CD4-positive, alpha-beta T cell treated with Interleukin-12 subunit alpha and Interleukin-12 subunit beta, for 1 hour (primary cell): ENCODE measurements at regions not wholly inside any gene's neighbourhood (a gene's known extent, or its start where the extent isn't known, plus 50 kb on each side); places are given as distances from the start of the nearest gene placed in this dataset.

Experiments used
- DNase-seq: peaks from one replicate; pipeline ENCODE4 v3.0.0-alpha.2; 2020

- DNase-seq, result no peak
Measured at GRCh38 chr11:28566339-28567089, 458.3 kb downstream of the METTL15 start.

DNA sequence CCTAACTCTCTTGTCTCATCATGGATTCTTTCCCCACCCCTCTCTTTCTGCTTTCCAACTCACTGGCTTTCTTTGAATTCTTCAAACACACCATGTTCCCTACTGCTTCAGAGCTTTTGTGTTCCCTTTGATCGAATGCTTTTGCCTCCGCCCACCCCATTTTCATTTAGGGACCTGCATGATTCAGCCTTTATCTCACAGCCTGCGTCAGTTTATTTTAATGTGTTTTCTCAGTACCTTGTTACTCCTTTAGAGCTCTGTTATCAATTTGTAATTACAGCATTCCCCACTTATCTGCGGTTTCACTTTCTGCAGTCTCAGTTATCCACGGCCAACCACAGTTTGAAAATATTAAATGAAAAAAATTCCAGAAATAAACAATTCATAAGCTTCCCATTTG is 451.3 kb downstream of the METTL15 start:
- no peak for DNase-seq

DNA sequence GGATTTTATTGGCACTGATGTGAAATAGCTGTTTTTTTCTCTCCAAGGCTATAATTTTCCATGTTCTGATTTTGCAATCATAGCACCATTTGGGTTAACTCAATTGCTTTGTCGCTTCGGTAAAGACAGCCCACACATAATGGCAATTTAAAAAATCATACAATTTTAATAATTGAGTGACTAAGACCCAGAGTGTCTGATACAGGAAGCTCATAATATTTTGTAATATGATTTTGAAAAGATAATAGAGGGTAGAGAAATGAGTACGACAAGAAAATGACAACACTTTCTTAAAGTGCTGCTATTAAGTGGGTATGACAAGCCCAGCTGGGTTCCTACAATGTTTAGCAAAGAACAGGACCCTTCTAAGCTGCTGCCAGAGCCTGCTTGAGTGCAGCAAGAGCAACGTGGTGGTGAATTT is 439.1 kb downstream of the METTL15 start:
- no peak for DNase-seq

- DNase-seq, result no peak
Measured at GRCh38 chr11:28545536-28545935, 437.3 kb downstream of the METTL15 start.

GRCh38 chr11:28542561-28542960 is 434.4 kb downstream of the METTL15 start:
- no peak for DNase-seq

DNA sequence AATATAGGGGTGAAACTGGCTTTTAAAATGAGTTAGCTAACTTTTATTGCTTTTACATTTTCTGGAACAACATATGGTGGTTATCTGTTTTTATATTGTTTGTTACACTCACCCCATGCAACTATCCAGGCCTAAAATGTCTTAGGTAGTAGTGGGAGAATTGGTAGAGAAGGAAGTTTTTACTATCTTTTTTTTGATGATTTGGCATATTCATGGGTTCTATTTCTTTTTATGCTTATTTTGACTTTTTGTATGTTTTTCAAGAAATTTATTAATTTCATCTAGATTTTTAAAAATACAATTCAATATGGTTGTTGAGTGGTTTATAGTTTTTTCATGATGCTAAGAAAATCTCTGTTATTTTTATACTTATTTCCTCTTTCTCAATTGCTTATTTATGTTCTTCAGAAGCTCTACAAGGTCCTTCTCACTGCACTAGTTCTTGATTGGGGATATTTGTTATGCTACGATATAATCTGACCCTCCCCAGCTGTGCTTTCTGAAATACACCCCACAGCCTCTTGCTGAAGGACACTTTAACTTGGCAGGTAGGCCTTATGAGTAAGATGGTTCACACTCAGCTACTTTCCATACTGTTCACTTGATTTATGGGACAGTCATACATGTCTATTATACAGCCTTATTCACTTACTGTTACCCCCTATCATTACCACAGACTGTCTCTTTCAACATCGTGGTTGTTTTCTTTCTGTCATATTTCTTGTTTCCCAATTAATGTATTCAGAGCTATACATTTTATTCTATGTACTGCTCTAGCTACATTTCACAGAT is 431.2 kb downstream of the METTL15 start:
- DNase-seq, result no peak

- no peak for DNase-seq
Measured at GRCh38 chr11:28537822-28538221, 429.6 kb downstream of the METTL15 start.

GRCh38 chr11:28536504-28537267 is 428.5 kb downstream of the METTL15 start:
- DNase-seq, result no peak

- DNase-seq, result no peak
Measured at GRCh38 chr11:28535677-28536076, 427.5 kb downstream of the METTL15 start.

DNA sequence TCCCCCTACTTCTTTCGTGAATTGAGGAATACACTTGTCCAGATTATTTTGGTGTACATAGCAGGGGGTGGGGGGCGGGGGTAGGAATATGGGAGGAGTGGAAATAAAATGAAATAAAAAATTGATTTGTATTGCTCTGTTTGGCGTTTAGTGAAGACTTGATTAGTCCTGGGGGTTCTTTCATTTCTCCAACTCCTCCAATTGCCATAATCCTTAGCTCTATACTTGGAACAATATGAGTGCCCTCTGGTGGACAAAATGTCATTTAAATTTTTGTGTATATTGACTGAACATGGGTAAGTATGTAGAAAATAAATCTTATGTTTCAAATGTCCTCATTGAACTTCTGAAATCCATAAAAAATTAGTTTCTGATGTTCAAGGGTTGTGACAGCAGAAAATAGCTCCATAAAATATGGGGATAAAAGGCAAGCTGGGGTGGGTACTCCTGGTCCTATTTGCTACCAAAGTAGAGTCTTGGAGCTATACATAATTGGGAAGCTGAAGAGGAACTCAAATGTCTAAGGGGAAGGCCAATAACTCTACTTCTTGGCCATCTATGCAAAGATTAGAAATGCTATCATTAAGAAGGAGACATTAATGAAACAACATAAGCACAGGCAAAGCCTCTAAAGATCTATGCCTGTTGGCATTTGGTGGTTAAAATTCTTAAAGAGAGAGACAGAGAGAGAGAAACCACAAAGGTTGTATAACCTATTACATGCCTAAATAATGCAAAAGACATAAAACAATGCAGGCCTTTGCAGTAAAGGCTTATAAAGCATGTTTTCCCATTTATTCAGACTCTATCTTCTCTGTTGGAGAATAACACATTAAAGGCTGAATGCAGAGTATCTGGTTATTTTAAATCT is 421.6 kb downstream of the METTL15 start:
- peak; percentile 1 for DNase-seq

DNA sequence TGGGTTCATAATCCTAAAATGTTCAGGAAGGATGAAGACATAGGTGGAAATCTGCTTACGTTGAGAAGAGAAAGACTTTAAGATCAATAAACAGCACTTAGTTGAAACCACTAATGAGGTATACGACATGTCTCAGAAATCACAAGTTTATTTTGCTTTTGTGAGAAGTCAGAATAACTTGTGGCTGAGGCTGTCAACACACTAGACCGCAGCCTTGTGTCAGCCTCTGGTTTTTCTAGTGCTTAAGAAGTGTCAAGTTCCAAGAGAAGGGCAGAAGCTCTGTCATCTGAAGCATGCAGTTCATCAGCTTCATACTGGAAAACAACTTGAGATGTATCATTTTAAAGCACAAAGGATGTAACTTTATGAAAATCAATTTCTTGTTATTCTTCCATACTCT is 420.9 kb downstream of the METTL15 start:
- no peak for DNase-seq

DNA sequence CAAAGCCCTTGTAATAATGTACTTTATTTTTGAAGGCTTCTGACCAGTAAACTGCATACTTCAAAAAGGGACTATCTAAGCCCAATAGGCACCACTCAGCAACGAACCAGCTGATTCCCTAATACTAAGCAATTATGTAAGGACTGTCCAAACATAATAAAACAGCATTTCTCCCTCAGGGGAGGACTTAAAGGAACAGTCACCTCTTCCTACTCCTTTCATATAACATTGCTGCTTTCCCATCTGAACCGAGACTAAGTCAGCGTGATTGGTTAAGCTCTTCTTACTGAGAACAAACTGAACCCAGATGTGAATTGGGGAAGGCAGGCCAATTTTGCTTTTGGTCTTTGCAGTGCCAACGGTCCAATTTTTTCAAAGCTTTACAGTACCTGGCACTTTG is 420.0 kb downstream of the METTL15 start:
- no peak for DNase-seq

DNA sequence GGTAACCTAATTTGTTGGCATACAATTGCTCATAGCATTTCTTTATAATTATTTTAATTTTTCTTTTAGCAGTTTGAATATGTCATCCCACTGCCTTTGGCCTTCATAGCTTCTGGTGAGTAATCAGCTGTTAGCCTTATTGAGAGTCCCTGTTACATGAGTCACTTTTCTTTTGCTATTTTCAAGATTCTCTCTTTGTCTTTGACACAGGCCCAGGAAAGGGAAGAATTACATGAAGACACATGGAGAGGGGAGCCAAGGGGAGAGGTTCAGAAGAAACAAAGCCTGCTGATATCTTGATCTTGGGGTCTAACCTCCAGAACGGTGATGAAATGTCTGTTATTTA is 418.2 kb downstream of the METTL15 start:
- DNase-seq, result no peak

- no peak for DNase-seq
Measured at GRCh38 chr11:28525636-28526405, 417.6 kb downstream of the METTL15 start.

- no peak for DNase-seq
Measured at GRCh38 chr11:28524098-28524497, 415.9 kb downstream of the METTL15 start.

DNA sequence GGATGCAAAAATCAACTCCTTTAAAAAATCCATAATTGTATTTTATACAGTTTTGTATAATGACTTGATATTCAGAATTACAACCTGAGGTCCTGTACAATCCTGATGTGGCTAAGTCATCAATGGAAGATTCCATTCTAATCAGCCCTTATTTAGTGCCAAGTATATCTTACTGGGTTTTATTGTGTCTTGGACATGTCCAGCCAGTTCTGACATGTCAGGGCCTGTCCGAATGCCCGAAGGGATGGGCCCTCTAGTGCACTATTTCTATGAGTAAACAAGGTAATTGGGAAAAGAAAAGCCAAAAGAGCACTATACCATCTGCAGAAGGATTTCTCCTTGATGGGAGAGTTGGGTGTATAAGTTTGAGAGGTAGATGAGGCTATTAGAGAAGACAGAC is 412.9 kb downstream of the METTL15 start:
- no peak for DNase-seq

DNA sequence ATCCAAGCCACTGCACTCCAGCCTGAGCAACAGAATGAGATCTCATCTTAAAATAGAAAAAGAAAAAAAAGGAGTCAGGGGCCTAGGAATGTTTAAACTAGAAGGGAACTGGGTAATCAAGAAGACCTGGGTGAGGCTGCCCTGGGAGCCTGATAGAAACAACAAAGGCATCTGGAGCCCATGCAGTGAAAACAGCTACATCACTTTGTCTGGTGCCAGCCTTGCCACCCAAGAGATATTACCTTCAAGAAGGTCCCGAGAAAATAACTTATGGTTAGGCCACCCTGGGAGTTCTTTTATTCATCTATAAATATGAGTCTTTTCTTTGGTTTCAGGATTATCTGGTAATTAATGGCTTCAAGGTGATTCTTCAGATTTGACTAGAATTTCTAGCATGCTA is 412.1 kb downstream of the METTL15 start:
- no peak for DNase-seq

GRCh38 chr11:28518825-28519224 is 410.6 kb downstream of the METTL15 start:
- no peak for DNase-seq

DNA sequence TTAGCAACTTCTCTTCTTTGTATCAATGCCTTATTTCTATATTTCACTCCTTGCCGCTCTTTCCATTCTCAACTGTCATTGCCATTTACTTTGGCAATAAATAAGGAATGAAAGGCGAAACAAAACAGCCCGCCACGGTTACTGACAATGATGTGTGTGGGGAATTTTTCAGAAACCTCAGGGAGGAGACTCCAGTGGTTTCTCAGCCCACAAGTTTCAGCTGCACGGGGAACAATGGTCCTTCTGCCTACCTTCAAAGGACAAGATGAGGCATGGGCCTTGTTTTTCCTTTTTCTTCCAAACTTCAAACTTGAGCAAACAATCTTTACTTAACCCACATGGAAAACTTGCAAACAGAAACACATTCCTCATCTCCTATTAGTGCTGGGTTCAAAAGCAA is 409.4 kb downstream of the METTL15 start:
- no peak for DNase-seq

DNA sequence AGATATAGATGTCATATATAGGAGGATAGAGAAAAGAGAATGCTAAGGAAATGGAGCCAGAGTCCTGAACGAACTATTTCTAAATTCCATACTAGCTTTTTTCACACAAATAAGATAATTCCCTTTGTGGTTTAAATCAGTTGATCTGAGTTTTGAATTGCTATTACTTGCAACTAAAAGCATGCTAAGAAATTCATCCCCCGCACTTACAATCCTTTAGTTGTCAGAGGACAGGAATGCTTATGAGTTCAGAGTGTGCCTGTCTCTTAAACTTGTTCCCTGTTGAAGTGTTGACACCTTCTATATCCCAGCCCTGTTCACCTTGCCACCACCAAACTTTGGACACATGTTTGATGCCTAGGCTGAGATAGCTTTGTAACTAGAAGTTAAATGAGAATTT is 406.2 kb downstream of the METTL15 start:
- no peak for DNase-seq

DNA sequence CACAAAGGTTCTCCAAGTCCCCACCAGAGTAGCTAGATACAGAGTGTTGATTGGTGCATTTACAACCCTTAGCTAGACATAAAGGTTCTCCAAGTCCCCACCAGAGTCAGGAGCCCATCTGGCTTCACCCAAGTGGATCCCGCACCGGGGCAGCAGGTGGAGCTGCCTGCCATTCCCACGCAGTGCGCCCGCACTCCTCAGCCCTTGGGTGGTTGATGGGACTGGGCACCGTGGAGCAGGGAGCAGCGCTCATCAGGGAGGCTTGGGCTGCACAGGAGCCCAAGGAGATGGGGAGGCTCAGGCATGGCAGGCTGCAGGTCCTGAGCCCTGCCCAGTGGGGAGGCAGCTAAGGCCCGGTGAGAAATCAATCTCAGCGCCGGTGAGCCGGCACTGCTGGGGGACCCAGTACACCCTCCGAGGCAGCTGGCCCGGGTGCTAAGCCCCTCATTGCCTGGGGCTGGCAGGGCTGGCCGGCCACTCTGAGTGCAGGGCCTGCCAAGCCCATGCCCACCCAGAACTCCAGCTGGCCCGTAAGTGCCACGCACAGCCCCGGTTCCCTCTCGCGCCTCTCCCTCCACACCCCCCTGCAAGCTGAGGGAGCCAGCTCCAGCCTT is 404.1 kb downstream of the METTL15 start:
- DNase-seq, result no peak

DNA sequence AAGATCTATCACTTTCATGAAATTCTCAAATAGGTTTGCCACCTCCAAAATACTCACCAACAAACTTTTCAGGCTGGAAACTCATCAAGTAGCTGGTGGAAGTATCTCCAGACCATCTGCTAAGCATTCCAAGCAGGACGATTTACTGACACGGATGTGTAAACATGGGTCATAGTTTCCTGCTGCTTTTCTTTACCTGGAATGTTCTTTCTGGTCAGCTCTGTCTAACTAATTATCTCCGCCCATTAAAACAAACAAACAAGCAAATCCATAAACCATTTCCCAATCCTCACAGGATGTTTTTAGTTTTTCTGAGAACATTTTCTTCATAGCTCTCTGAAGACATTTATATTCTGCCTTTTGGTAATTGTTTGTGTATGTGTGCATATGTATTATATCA is 397.0 kb downstream of the METTL15 start:
- DNase-seq, result no peak
